Uterus (tissue), 3 donors: ENCODE measurements at regions not wholly inside any gene's neighbourhood (a gene's known extent, or its start where the extent isn't known, plus 50 kb on each side); places are given as distances from the start of the nearest gene placed in this dataset.

ENCODE experiments used
- DNase-seq, 2 donors: peaks; one replicate each; pipeline ENCODE4 v3.0.0-alpha.2; 2019 to 2020
- H3K27ac ChIP-seq, 2 donors: fragments of 200-600 bp; sonication (generic); 1 replicate in 1 of 2; 2 replicates in 1 of 2; pipeline ENCODE4 v1.5.1; 2016 to 2018
- H3K27me3 ChIP-seq, 2 donors: fragments of 200-600 bp; sonication (generic); one replicate each; pipeline ENCODE4 v1.5.1; 2018 to 2019; ENCODE audit warnings: control low read depth in 1 of 2
- H3K36me3 ChIP-seq, 2 donors: fragments of 200-600 bp; sonication (generic); one replicate each; pipeline ENCODE4 v1.5.1; 2019; ENCODE audit warnings: control low read depth in 1 of 2
- H3K4me1 ChIP-seq, 2 donors: fragments of 200-600 bp; sonication (generic); one replicate each; pipeline ENCODE4 v1.5.1; 2018 to 2019; ENCODE audit warnings: control low read depth in 1 of 2
- H3K4me3 ChIP-seq, 2 donors: fragments of 200-600 bp; sonication (generic); 1 replicate in 1 of 2; 2 replicates in 1 of 2; pipeline ENCODE4 v1.5.1; 2018 to 2019; ENCODE audit warnings: mild to moderate bottlenecking in 1 of 2
- H3K9me3 ChIP-seq, 2 donors: fragments of 200-600 bp; sonication (generic); one replicate each; pipeline ENCODE4 v1.5.1; 2019; ENCODE audit warnings: control low read depth in 1 of 2
- CTCF ChIP-seq, 4 experiments: fragments of 200-600 bp in 2 of 4; fragments of 450-650 bp in 2 of 4; sonication (generic) in 2 of 4; IDR thresholded peaks; one replicate each; pipeline ENCODE4 v1.5.1; 2016 to 2019; ENCODE audit warnings: antibody characterized with exemption in 4 of 4, mild to moderate bottlenecking in 2 of 4, moderate library complexity in 1 of 4
- POLR2A ChIP-seq, 2 donors: fragments of 450-650 bp; IDR thresholded peaks; one replicate each; pipeline ENCODE4 v1.6.1; 2016; ENCODE audit warnings: antibody characterized with exemption in 2 of 2, mild to moderate bottlenecking in 1 of 2, moderate library complexity in 1 of 2
- intact Hi-C: fragments of 100-400 bp; cut with DNase I; formaldehyde crosslinking; loops from one replicate; pipeline ENCODE4 v1.15.1; 2023; ENCODE audit warnings: low total_unique reads
- donor health status: DM: yes; HTN: yes; CAD: no.

DNA sequence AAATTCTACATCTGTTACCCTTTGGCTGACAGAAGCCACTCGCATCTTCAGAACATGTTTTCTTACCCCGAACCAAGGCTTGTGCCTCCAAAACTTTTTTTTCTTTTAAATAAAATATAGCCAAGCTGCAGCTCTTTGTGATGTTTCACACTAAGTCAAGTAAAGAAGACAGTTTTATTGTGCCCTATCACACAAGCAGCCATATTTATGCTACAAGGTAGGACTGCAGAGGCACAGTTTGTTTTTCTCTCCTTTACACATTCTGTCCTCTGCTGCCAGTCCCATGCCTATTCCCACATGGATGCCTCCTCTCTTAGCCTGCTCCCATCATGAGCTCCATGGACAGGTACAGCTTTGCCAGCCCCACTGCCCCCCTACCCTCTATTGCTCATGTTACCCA is 219.6 kb upstream of the THUMPD2 start:
- no peak overlapping the region for H3K27ac ChIP-seq
- TF ChIP-seq POLR2A (IDR thresholded peaks at IDR 0.05), result no peak
- no peak for TF ChIP-seq CTCF (IDR thresholded peaks at IDR 0.05)
- no peaks in the 10 kb centered on the region for H3K36me3 ChIP-seq
- H3K9me3 ChIP-seq, result no peaks in the 10 kb centered on the region
- H3K4me1 ChIP-seq, result no peaks in the 10 kb centered on the region
- intact Hi-C loops, result no loop called here
- no peak overlapping the region for H3K4me3 ChIP-seq
- DNase-seq, result no peak
- H3K27me3 ChIP-seq, result no peaks in the 10 kb centered on the region

DNA sequence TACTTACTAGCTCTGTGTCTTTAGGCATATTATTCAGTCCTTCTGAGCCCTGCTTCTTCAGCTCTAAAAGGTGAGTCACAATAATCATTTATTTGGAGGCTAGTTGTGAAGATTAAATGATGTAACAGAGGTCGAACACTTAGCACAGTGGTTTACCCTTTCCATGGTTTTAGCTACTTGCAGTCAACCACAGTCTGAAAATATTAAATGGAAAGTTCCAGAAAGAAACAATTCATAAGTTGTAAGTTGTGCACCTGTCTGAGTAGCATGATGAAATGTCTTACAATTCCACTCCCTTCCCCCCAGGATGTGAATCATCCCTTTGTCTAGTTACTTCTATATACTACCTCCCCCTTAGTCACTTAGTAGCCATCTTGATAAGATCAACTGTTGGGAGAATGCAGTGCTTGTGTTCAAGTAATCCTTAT is 217.6 kb upstream of the THUMPD2 start:
- Histone ChIP-seq H3K36me3 (no peaks in the 10 kb centered on the region), H3K4me3 (no peak overlapping the region), H3K4me1 (no peaks in the 10 kb centered on the region), H3K27me3 (no peaks in the 10 kb centered on the region), H3K9me3 (no peaks in the 10 kb centered on the region), H3K27ac (no peak overlapping the region)
- TF ChIP-seq POLR2A (IDR thresholded peaks at IDR 0.05), result no peak
- no peak for TF ChIP-seq CTCF (IDR thresholded peaks at IDR 0.05)
- no peak for DNase-seq
- intact Hi-C loops, result no loop called here

DNA sequence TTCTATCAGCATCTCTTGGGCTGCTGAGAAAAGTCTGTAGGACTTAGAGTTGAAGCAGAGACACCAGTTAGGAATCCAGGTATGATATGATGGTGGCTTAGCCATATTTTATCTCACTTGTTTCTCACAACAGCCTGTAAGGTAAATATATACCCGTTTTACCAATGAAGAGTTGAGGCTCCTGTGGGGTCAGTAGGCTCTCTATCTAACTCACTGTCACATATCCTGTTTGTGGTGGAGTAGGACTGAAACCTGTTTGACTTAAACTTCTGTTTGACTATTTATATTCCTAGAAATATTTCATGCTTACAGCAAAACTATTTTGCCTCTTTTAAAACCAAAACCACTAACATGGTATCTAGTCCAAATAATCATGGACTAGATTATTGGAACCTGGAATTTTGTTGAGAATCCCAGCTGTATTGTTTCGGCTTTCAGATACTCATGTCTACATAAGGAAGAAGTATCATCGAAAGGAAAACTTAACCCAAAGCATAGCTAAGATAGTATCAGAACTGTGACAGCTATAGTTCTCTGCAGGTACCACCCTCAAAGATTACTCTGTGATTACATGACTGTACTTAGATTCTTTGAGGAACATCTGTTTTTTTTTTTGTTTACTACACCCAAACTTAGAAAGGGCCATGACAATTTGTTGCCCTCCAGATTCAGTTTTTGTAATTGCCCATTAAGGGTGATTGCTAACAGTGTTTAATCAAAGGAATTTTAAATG is 216.1 kb upstream of the THUMPD2 start:
- intact Hi-C loops, result no loop called here
- H3K36me3 ChIP-seq, result no peaks in the 10 kb centered on the region
- TF ChIP-seq POLR2A (IDR thresholded peaks at IDR 0.05) (no peak), CTCF (IDR thresholded peaks at IDR 0.05) (no peak)

DNA sequence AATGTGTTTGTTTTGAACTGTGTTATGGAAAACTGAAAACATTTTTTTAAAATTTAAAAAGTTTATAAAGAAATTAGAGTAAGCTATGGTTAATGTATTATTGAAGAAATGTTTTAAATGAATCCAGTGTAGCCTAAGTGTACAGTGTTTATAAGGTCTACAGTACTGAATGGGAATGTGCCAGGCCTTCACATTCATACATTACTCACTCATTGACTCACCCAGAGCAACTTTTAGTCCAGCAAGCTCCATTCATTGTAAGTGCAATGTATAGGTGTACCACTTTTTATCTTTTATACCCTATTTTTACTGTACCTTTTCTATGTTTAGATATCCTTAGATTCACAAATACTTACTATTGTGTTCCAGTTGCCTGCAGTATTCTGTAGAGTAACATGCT is 215.1 kb upstream of the THUMPD2 start:
- no peak for DNase-seq
- no peak for TF ChIP-seq POLR2A (IDR thresholded peaks at IDR 0.05)
- no peak for TF ChIP-seq CTCF (IDR thresholded peaks at IDR 0.05)
- Histone ChIP-seq H3K4me3 (no peak overlapping the region), H3K27ac (no peak overlapping the region), H3K4me1 (no peaks in the 10 kb centered on the region), H3K9me3 (no peaks in the 10 kb centered on the region), H3K27me3 (no peaks in the 10 kb centered on the region), H3K36me3 (no peaks in the 10 kb centered on the region)
- intact Hi-C loops, result no loop called here

More for the DNA sequence above, 216.1 kb upstream of the THUMPD2 start:
- no peak overlapping the region for H3K27ac ChIP-seq
- H3K9me3 ChIP-seq, result no peaks in the 10 kb centered on the region
- no peak overlapping the region for H3K4me3 ChIP-seq
- no peaks in the 10 kb centered on the region for H3K4me1 ChIP-seq
- no peaks in the 10 kb centered on the region for H3K27me3 ChIP-seq
- no peak for DNase-seq

DNA sequence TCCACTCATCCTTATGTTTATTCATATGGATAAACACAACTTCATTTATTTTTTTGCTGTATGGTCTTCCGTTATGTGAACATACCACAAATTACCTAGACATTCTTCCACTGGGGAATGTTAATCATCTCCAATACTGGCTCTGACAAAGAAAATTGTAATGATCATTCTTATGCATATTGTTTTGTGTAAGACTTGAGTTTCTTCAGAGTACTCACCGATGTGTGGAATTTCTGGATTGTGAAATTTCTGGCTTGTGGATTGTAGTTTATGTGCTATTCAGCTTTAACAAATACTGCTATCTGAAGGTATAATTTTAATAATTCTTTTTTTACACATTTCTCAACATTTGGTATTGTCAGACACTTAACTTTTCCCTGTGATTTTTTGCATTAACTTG is 212.2 kb upstream of the THUMPD2 start:
- H3K4me1 ChIP-seq, result no peaks in the 10 kb centered on the region
- no peak for TF ChIP-seq CTCF (IDR thresholded peaks at IDR 0.05)
- no peak for TF ChIP-seq POLR2A (IDR thresholded peaks at IDR 0.05)
- DNase-seq, result no peak
- no peak overlapping the region for H3K4me3 ChIP-seq
- intact Hi-C loops, result no loop called here
- no peaks in the 10 kb centered on the region for H3K9me3 ChIP-seq
- H3K27me3 ChIP-seq, result no peaks in the 10 kb centered on the region
- no peaks in the 10 kb centered on the region for H3K36me3 ChIP-seq
- no peak overlapping the region for H3K27ac ChIP-seq
